Iris pigment epithelial cell (primary cell): ENCODE measurements at regions not wholly inside any gene's neighbourhood (a gene's known extent, or its start where the extent isn't known, plus 50 kb on each side); places are given as distances from the start of the nearest gene placed in this dataset.

Experiments used
- DNase-seq: peaks from one replicate; pipeline ENCODE4 v3.0.0-alpha.2; 2011; ENCODE audit warnings: low read depth

DNA sequence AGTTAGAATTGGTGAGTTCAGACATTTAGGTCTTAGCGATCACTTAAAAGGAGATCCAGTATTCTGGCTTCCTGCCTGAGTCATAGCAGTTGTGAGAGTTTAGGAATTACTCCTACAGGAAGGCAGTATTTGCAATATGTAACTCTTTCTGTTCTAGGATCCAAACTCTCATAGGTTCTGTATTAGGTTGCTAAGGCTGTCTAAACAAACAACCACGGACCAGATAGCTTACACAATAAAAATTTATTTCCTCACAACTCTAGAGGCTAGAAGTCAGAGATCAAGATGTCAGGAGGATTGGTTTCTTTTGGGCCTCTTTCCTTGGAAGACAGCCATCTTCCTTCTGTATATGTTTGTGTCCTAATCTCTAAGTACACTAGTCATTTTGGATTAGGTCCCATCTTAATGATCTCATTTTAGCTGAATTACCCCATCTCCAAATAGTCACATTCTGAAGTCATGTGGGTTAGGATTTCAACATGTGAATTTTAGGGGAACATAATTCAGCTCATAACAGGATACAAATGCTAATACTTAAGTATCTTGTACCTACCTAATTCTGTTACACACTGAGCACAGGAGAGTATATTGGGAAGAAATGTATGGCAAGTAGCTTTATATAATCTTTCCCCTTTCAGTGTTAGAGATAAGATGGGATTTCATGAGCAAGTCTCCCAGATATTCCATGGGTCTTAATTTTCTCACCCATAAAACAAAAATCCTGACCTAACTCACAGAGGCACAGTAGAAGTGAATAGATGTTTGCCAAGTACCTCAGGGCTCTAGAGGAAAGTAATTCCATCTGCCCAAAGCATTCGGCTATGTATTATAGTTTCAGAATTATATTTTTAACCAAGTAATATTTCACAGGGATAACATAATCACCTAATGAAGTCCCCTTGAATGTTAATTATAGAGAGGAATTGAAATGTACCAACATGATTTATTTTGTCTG is 144.4 kb downstream of the PTBP2 start:
- peak; percentile 99 for DNase-seq

GRCh38 chr1:96872757-96873156 is 151.2 kb downstream of the PTBP2 start:
- no peak for DNase-seq

GRCh38 chr1:96878640-96879039 is 157.1 kb downstream of the PTBP2 start:
- DNase-seq, result no peak

DNA sequence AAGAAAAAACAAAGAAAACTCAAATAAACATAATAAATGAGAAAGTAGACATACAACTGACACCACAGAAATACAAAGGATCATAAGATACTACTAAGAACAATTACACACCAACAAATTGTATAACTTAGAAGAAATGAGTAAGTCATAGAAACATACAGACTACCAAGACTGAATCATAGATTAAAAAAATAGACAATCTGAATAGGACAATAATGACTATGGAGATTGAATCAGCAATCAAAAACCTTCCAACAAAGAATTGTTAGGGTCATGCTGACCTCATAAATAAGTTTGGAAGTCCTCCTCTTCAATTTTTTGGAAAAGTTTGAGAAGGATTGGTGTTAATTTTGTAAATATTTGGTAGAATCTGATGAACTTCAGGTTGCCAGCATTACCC is 159.0 kb downstream of the PTBP2 start:
- DNase-seq, result no peak

GRCh38 chr1:96882096-96882495 is 160.5 kb downstream of the PTBP2 start:
- DNase-seq, result peak; percentile 25

GRCh38 chr1:96886474-96886873 is 164.9 kb downstream of the PTBP2 start:
- no peak for DNase-seq

- DNase-seq, result peak; percentile 68
These were observed 165.9 kb downstream of the PTBP2 start for GRCh38 chr1:96887501-96887900.

DNA sequence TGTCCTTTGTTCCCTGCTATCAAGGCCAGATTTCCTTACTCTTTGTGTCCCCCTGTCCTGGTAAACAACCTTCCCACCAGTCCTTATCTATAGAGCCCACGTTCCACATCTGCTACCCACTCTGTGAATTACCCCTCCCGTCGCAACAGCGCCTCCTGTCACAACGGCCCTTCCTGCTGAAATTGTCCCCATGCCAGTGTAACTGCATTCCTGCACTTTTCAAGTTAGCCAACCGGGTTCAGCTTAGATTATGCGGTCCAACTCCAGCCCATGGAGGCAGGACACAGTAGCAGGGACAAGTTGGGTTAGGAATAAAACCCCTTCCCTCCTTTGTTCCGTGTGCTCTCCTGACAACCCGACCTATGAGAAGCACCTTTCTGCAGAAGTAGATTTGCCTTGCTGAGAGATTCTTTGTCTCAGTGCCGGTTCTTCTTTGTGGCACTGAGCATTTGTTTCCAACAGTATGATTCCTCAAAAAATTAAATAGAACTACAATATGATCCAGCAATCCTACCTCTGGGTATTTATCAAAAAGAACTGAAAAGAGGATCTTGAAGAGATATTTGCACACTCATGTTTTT is 180.3 kb downstream of the PTBP2 start:
- DNase-seq, result no peak

DNA sequence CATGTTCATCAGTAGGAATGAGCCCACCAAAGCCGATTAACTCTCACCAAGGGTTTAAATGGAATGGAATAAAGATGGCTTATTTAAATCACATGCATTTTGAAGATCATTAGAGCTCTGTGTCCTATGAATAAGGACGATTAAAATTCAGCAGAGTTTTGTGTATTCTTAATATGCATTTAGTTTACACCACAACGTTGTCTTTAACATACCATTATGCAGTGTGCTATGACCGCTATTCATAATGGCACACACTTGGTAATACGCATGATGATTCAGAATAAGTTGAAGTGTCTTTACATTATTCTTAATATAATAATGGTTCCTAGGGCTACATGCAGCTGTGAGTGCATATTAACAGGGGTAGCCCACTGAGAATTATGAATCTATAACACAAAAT is 190.7 kb downstream of the PTBP2 start:
- DNase-seq, result no peak

- DNase-seq, result peak; percentile 4
These were observed 194.1 kb downstream of the PTBP2 start for GRCh38 chr1:96915701-96916100.

GRCh38 chr1:96918406-96918805 is 196.8 kb downstream of the PTBP2 start:
- DNase-seq, result peak; percentile 85

DNA sequence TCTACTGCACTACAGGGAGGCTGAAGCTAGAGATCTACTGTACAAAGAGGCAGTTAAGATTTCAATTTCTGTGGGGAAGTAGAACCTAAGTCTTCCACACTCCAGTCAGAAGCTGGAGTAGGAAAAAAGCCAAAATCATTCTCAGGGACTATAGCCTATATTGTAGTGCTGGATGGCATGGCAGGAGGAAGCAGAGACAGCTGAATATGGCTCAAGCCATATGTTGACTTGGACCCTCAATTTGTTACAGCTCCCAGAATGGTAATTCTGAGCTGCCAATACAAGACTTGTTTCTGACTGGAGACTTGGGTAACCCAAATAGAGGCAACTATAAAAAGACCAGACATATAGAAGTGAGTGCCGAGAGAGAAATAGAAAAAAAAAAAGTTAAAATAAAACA is 200.6 kb downstream of the PTBP2 start:
- no peak for DNase-seq

GRCh38 chr1:96923753-96924152 is 202.2 kb downstream of the PTBP2 start:
- no peak for DNase-seq

GRCh38 chr1:96926176-96926575 is 204.6 kb downstream of the PTBP2 start:
- DNase-seq, result no peak

GRCh38 chr1:96927125-96927524 is 205.5 kb downstream of the PTBP2 start:
- peak; percentile 71 for DNase-seq

GRCh38 chr1:96931136-96931535 is 209.6 kb downstream of the PTBP2 start:
- DNase-seq, result no peak

DNA sequence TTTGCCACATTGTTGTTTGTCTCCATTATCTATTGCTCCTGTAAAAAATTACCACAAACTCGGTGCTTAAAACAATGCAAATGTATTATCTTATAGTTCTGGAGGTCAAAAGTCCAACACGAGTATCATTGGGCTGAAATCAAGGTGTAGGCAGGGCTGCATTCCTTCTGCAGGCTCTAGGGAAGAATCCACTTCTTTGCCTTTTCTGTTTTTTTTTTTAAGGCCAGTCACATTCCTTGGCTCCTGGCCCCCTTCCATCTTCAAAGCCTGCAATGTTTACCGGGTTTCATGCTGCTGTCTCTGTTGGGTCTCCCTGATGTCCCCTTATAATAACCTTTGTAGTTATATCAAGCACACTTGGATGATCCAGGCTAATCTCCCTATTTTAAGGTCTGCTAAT is 212.7 kb downstream of the PTBP2 start:
- peak; percentile 10 for DNase-seq

- DNase-seq, result no peak
These were observed 223.0 kb downstream of the PTBP2 start for GRCh38 chr1:96944432-96945092.

DNA sequence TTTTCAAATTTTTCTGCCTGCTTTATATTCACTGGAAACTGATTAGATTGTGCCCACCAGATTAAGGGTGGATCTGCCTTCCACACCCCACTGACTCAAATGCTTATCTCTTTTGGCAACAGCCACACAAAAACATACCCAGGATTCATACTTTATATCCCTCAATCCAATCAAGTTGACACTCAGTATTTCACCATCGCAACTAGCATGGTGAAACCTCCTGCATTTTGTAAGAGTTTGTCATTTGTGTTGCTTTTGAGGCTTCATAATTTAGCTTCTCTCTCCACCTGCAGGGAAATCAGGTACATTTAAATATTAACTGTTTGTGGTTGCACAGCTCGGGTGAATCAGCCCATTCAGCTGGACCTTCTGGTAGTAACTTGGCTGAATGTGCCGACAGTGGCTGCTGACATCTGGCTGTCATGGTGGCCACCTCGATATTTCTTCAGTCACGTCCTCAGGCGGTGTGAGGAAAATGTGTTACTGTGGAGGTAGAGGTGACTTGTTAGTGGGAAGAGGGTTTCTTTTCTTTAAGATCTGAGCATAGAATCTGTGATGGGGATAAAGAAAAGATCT is 224.0 kb downstream of the PTBP2 start:
- peak; percentile 12 for DNase-seq

DNA sequence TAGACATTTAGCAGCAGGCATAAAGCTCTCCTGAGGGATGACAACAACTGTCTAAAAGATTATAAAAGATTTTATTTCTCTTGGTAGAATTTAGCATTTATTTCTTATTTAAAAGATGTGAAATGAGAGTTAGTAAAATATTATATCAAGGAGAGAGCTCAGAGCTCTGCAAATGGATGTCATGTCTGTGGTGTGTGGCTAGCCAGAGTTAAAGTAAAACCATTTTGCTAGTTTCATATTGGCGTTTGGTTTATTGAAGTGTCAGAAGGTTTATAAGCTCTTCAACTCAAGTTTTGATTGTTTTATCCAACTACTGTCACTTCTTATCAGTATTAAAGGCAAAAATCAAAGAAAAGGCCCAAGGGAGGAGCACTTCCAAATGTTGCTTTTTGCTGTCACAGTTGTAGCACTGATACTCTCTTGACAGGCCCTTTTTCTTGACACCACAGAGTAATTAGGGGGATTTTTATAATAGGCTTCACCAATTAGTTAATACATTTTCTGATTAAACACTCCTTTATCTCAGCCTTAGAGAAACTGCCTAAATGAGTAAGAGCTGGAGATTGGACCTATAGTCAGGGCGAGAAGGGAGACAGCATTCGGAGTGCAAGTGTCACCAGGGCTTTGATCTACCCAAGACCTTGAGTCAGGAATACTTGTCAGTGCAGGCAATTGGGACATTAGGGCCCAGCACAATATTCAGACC is 233.9 kb downstream of the PTBP2 start:
- no peak for DNase-seq

DNA sequence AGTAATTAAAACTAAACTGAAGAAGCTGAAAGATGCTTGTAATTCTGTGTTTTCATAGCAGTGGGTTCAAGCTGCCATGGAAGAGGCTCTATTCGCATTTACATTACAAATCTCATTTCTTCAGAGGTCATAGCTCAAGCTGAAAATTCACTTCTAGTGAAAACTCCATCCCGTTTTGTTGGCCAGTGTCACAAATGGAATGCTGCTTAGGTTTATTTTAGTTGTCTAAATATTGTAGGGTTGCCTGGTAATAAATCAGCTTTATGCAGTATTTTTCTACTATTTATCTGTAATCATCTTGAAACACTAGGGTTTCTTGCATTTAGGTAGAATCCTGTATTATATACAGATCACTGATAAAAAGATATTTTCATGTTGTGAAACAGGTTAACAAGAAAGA is 240.6 kb downstream of the PTBP2 start:
- no peak for DNase-seq

- DNase-seq, result peak; percentile 72
These were observed 241.2 kb downstream of the PTBP2 start for GRCh38 chr1:96962751-96963211.
